ENCODE measurements at regions not wholly inside any gene's neighbourhood (a gene's known extent, or its start where the extent isn't known, plus 50 kb on each side); places are given as distances from the start of the nearest gene placed in this dataset.
"Not testable (repeated sequence)": the region's sequence is repeated elsewhere in the genome, so short reads cannot be mapped to it uniquely, and the experiment has no call there.

- TF ChIP-seq YY1 (IDR thresholded peaks at IDR 0.05; ENCODE audit: insufficient read depth, insufficient read length); SUZ12 (IDR thresholded peaks at IDR 0.05; ENCODE audit: extremely low read depth, insufficient read depth, insufficient read length): not testable (repeated sequence)
Observed at GRCh38 chr4:72840166-72840565, 229.3 kb downstream of the COX18 start.
